ENCODE measurements at regions not wholly inside any gene's neighbourhood (a gene's known extent, or its start where the extent isn't known, plus 50 kb on each side); places are given as distances from the start of the nearest gene placed in this dataset.

- H3K4me3 ChIP-seq (replicated peaks in 1 of 4; ENCODE audit: control extremely low read depth in 1 of 4, insufficient read depth in 1 of 4, low read depth in 3 of 4, low read length in 4 of 4) = no peak overlapping the region
- no peaks in the 10 kb centered on the region for H3K27me3 ChIP-seq (ENCODE audit: control insufficient read depth, insufficient read depth, low read length)
- TF ChIP-seq EZH2 (IDR thresholded peaks at IDR 0.05; ENCODE audit: low read length, missing control alignments) = no peak
- TF ChIP-seq CTCF (conservative IDR thresholded peaks at IDR 0.05 in 1 of 2, IDR thresholded peaks at IDR 0.05 in 1 of 2; ENCODE audit: low read depth in 1 of 2, low read length in 2 of 2) = no peak
- DNase-seq (ENCODE audit: low read depth in 2 of 2) = no peak
- no peak overlapping the region for H3K27ac ChIP-seq (ENCODE audit: insufficient read depth, low read length)
- no peak overlapping the region for H3K4me2 ChIP-seq (ENCODE audit: extremely low read depth, insufficient read depth, low read length)
- no peaks in the 10 kb centered on the region for H3K36me3 ChIP-seq (ENCODE audit: control insufficient read depth, insufficient read depth, low read length)
- no peak overlapping the region for H3K9ac ChIP-seq (ENCODE audit: insufficient read depth, low read length)
- H3K4me1 ChIP-seq (ENCODE audit: control insufficient read depth, extremely low read depth, insufficient read depth, low read length) = no peaks in the 10 kb centered on the region
- H2AFZ ChIP-seq (ENCODE audit: low read length) = no peak overlapping the region
- no peaks in the 10 kb centered on the region for H3K9me3 ChIP-seq (ENCODE audit: control insufficient read depth, insufficient read depth, low read depth, low read length)
- no peaks in the 10 kb centered on the region for H3K79me2 ChIP-seq (ENCODE audit: control insufficient read depth, insufficient read depth, low read length)
- no peaks in the 10 kb centered on the region for H4K20me1 ChIP-seq (ENCODE audit: control insufficient read depth, extremely low read depth, insufficient read depth, low read length)
Observed at GRCh38 chr2:136448432-136448831, 316.9 kb upstream of the THSD7B start.

DNA sequence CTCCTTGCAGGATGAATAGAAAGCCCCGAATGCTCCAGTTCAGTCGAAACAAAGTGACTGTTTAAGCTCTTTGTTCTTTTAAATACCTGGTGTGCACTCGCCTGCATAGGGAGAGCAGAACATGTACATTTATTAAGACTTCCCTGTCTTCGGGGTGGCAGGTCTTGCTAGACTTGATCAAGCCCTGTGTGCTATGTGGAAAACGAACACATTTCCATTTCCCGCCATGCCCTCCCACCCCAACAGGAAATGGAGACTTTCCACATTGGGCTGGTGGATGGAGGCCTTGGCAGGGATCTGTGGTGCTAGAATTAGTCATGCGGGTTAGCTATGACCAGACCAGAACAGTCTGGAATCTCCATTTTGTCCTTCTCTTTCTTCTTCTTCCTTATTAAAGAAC is 321.0 kb upstream of the THSD7B start:
- Histone ChIP-seq H3K36me3 (ENCODE audit: control insufficient read depth, insufficient read depth, low read length) (no peaks in the 10 kb centered on the region), H3K4me2 (ENCODE audit: extremely low read depth, insufficient read depth, low read length) (no peak overlapping the region), H3K27ac (ENCODE audit: insufficient read depth, low read length) (no peak overlapping the region), H4K20me1 (ENCODE audit: control insufficient read depth, extremely low read depth, insufficient read depth, low read length) (no peaks in the 10 kb centered on the region), H3K79me2 (ENCODE audit: control insufficient read depth, insufficient read depth, low read length) (no peaks in the 10 kb centered on the region), H3K4me3 (replicated peaks in 1 of 4; ENCODE audit: control extremely low read depth in 1 of 4, insufficient read depth in 1 of 4, low read depth in 3 of 4, low read length in 4 of 4) (no peak overlapping the region), H2AFZ (ENCODE audit: low read length) (no peak overlapping the region), H3K4me1 (ENCODE audit: control insufficient read depth, extremely low read depth, insufficient read depth, low read length) (no peaks in the 10 kb centered on the region), H3K9ac (ENCODE audit: insufficient read depth, low read length) (no peak overlapping the region), H3K9me3 (ENCODE audit: control insufficient read depth, insufficient read depth, low read depth, low read length) (no peaks in the 10 kb centered on the region), H3K27me3 (ENCODE audit: control insufficient read depth, insufficient read depth, low read length) (no peaks in the 10 kb centered on the region)
- DNase-seq (ENCODE audit: low read depth in 2 of 2) = no peak
- TF ChIP-seq EZH2 (IDR thresholded peaks at IDR 0.05; ENCODE audit: low read length, missing control alignments) (no peak), CTCF (conservative IDR thresholded peaks at IDR 0.05 in 1 of 2, IDR thresholded peaks at IDR 0.05 in 1 of 2; ENCODE audit: low read depth in 1 of 2, low read length in 2 of 2) (no peak)

DNA sequence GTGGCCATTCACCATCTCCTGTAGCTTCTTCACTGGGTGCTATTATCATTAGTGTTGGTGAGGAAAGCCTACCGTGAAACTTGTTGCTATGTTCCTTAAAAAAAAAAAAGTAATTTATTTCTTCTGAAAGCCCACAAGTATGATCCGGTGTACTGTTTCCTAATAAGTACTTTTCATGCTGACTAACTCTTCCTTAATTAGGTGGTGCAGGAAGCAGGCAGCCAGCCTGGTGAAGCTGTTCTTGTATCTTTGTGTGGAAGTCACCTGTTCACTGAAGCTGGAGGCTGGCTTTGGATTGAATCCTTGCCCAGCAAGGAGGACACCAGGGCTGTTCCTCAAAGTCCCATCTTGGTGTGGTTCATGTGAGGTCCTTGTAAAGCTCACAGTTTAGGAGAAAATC is 321.7 kb upstream of the THSD7B start:
- Histone ChIP-seq H3K4me2 (ENCODE audit: extremely low read depth, insufficient read depth, low read length) (no peak overlapping the region), H3K79me2 (ENCODE audit: control insufficient read depth, insufficient read depth, low read length) (no peaks in the 10 kb centered on the region), H3K4me3 (replicated peaks in 1 of 4; ENCODE audit: control extremely low read depth in 1 of 4, insufficient read depth in 1 of 4, low read depth in 3 of 4, low read length in 4 of 4) (no peak overlapping the region), H3K4me1 (ENCODE audit: control insufficient read depth, extremely low read depth, insufficient read depth, low read length) (no peaks in the 10 kb centered on the region), H2AFZ (ENCODE audit: low read length) (no peak overlapping the region), H3K27ac (ENCODE audit: insufficient read depth, low read length) (no peak overlapping the region), H3K9ac (ENCODE audit: insufficient read depth, low read length) (no peak overlapping the region), H3K9me3 (ENCODE audit: control insufficient read depth, insufficient read depth, low read depth, low read length) (no peaks in the 10 kb centered on the region), H3K36me3 (ENCODE audit: control insufficient read depth, insufficient read depth, low read length) (no peaks in the 10 kb centered on the region), H4K20me1 (ENCODE audit: control insufficient read depth, extremely low read depth, insufficient read depth, low read length) (no peaks in the 10 kb centered on the region), H3K27me3 (ENCODE audit: control insufficient read depth, insufficient read depth, low read length) (no peaks in the 10 kb centered on the region)
- DNase-seq (ENCODE audit: low read depth in 2 of 2) = no peak
- TF ChIP-seq EZH2 (IDR thresholded peaks at IDR 0.05; ENCODE audit: low read length, missing control alignments) = no peak
- no peak for TF ChIP-seq CTCF (conservative IDR thresholded peaks at IDR 0.05 in 1 of 2, IDR thresholded peaks at IDR 0.05 in 1 of 2; ENCODE audit: low read depth in 1 of 2, low read length in 2 of 2)
